A549 (cell line): ENCODE measurements at regions not wholly inside any gene's neighbourhood (a gene's known extent, or its start where the extent isn't known, plus 50 kb on each side); places are given as distances from the start of the nearest gene placed in this dataset.

Experiments
- KDM1A ChIP-seq: fragments of 200-600 bp; sonication (generic); IDR thresholded peaks from 2 replicates; pipeline ENCODE4 v1.6.1; 2016; ENCODE audit warnings: low read depth, mild to moderate bottlenecking
- POLR2A ChIP-seq: IDR thresholded peaks from 2 replicates; pipeline ENCODE4 v1.6.1; 2012; ENCODE audit warnings: mild to moderate bottlenecking, low read length
- RCOR1 ChIP-seq: fragments of 150-350 bp; IDR thresholded peaks from 2 replicates; pipeline ENCODE4 v1.6.1; 2014; ENCODE audit warnings: antibody characterized with exemption, low read length, low read depth
- RFX5 ChIP-seq: fragments of 450-650 bp; IDR thresholded peaks from 2 replicates; pipeline ENCODE4 v1.7.1; 2014; ENCODE audit warnings: antibody characterized with exemption, mild to moderate bottlenecking, moderate library complexity
- TFCP2L1 ChIP-seq: fragments of 250-450 bp; sonication (Bioruptor Pico); IDR thresholded peaks from 2 replicates; pipeline ENCODE4 v1.5.0; 2021; ENCODE audit warnings: mild to moderate bottlenecking
- TF ChIP-seq, protein P1 (sequence below): fragments of >200 bp; sonication (Bioruptor Twin); formaldehyde crosslinking; IDR thresholded peaks from 3 replicates; pipeline ENCODE4 v1.5.1; 2016
- TF ChIP-seq, protein P2 (sequence below): fragments of 450-650 bp; IDR thresholded peaks from 2 replicates; pipeline ENCODE4 v1.6.1; 2014; ENCODE audit warnings: antibody characterized with exemption

DNA sequence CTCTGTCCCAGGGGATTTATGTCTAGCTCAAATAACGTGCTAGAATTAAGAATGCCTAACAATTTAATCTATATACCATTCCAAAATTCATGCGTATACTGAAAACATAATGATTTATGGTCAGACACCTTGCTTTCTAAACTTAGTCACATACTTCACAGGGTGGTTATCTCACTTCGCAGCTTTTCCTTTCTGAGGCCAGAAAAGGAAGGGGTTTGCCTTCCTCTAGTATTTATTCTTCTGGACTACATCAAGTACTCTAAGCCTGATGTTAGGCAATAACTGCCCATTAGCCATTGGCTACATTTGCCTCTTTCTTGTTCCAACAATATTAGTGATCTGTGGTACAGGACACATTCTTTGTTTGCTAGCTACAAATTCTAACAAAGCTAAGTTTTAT lies 72.6 kb upstream of the FHIP2A start:
- TF ChIP-seq KDM1A (no peak), TFCP2L1 (CRISPR knock-in tag) (no peak), POLR2A (no peak), RCOR1 (no peak), RFX5 (no peak)
- TF ChIP-seq, protein P1, sequence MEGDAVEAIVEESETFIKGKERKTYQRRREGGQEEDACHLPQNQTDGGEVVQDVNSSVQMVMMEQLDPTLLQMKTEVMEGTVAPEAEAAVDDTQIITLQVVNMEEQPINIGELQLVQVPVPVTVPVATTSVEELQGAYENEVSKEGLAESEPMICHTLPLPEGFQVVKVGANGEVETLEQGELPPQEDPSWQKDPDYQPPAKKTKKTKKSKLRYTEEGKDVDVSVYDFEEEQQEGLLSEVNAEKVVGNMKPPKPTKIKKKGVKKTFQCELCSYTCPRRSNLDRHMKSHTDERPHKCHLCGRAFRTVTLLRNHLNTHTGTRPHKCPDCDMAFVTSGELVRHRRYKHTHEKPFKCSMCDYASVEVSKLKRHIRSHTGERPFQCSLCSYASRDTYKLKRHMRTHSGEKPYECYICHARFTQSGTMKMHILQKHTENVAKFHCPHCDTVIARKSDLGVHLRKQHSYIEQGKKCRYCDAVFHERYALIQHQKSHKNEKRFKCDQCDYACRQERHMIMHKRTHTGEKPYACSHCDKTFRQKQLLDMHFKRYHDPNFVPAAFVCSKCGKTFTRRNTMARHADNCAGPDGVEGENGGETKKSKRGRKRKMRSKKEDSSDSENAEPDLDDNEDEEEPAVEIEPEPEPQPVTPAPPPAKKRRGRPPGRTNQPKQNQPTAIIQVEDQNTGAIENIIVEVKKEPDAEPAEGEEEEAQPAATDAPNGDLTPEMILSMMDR = no peak
- TF ChIP-seq, protein P2, sequence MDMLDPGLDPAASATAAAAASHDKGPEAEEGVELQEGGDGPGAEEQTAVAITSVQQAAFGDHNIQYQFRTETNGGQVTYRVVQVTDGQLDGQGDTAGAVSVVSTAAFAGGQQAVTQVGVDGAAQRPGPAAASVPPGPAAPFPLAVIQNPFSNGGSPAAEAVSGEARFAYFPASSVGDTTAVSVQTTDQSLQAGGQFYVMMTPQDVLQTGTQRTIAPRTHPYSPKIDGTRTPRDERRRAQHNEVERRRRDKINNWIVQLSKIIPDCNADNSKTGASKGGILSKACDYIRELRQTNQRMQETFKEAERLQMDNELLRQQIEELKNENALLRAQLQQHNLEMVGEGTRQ = no peak
